HUES64 (cell line): ENCODE measurements at regions not wholly inside any gene's neighbourhood (a gene's known extent, or its start where the extent isn't known, plus 50 kb on each side); places are given as distances from the start of the nearest gene placed in this dataset.

Experiments used
- H3K27ac ChIP-seq: 2 replicates; pipeline ENCODE4 v1.7.0; 2013; ENCODE audit warnings: low read depth, low read length, inconsistent platforms
- H3K27me3 ChIP-seq: 2 replicates; pipeline ENCODE4 v1.6.1; 2013; ENCODE audit warnings: mild to moderate bottlenecking, low read length; ENCODE audit not compliant: insufficient read depth
- H3K36me3 ChIP-seq: 2 replicates; pipeline ENCODE4 v1.6.1; 2013; ENCODE audit warnings: mild to moderate bottlenecking, low read length; ENCODE audit not compliant: insufficient read depth
- H3K4me1 ChIP-seq: 2 replicates; pipeline ENCODE4 v1.6.1; 2013; ENCODE audit warnings: mild to moderate bottlenecking, low read length, moderate library complexity; ENCODE audit not compliant: insufficient read depth
- H3K4me3 ChIP-seq: 2 replicates; pipeline ENCODE4 v1.5.1; 2013; ENCODE audit warnings: mild to moderate bottlenecking, low read length, moderate library complexity
- H3K9ac ChIP-seq: 2 replicates; pipeline ENCODE4 v1.6.1; 2013; ENCODE audit warnings: mild to moderate bottlenecking, low read depth, low read length
- H3K9me3 ChIP-seq: 2 replicates; pipeline ENCODE4 v1.6.1; 2013; ENCODE audit warnings: low read depth, low read length; ENCODE audit not compliant: insufficient read depth
- WGBS: fragments of 150-250, 120-280 bp; methylation state at CpG from one replicate; pipeline ENCODE4 v1.1.7; 2013; ENCODE audit warnings: missing lambda C conversion rate; 5-methylcytosine and 5-hydroxymethylcytosine counted together

- no peak overlapping the region for H3K4me3 ChIP-seq
- no peaks in the 10 kb centered on the region for H3K27me3 ChIP-seq
- no peaks in the 10 kb centered on the region for H3K9me3 ChIP-seq
- H3K36me3 ChIP-seq, result no peaks in the 10 kb centered on the region
- WGBS, result 89% methylated on average over 13 of the region's 13 CpGs
- H3K4me1 ChIP-seq, result no peaks in the 10 kb centered on the region; the same call in 1 of the 2 replicates
- no peak overlapping the region for H3K9ac ChIP-seq
- no peak overlapping the region for H3K27ac ChIP-seq
These were observed 415.6 kb downstream of the IRX2 start for GRCh38 chr5:2335733-2336515.

GRCh38 chr5:2335125-2335732 is 416.2 kb downstream of the IRX2 start:
- H3K27ac ChIP-seq, result no peak overlapping the region
- H3K9me3 ChIP-seq, result no peaks in the 10 kb centered on the region
- no peaks in the 10 kb centered on the region for H3K27me3 ChIP-seq
- no peak overlapping the region for H3K4me3 ChIP-seq
- H3K4me1 ChIP-seq, result no peaks in the 10 kb centered on the region; the same call in 1 of the 2 replicates
- no peak overlapping the region for H3K9ac ChIP-seq
- no peaks in the 10 kb centered on the region for H3K36me3 ChIP-seq
- WGBS, result 80% methylated on average over 21 of the region's 21 CpGs

- H3K4me3 ChIP-seq, result no peak overlapping the region
- no peak overlapping the region for H3K9ac ChIP-seq
- H3K27ac ChIP-seq, result no peak overlapping the region
- 91% methylated on average over 24 of the region's 24 CpGs for WGBS
- no peaks in the 10 kb centered on the region for H3K9me3 ChIP-seq
- H3K4me1 ChIP-seq, result no peaks in the 10 kb centered on the region; the same call in 1 of the 2 replicates
- no peaks in the 10 kb centered on the region for H3K27me3 ChIP-seq
- H3K36me3 ChIP-seq, result no peaks in the 10 kb centered on the region
These were observed 416.8 kb downstream of the IRX2 start for GRCh38 chr5:2334719-2335118.

GRCh38 chr5:2333291-2333690 is 418.2 kb downstream of the IRX2 start:
- Histone ChIP-seq H3K9ac (no peak overlapping the region), H3K36me3 (no peaks in the 10 kb centered on the region), H3K4me3 (no peak overlapping the region), H3K9me3 (no peaks in the 10 kb centered on the region), H3K27ac (no peak overlapping the region), H3K4me1 (no peaks in the 10 kb centered on the region; the same call in 1 of the 2 replicates), H3K27me3 (no peaks in the 10 kb centered on the region)
- 97% methylated on average over 4 of the region's 4 CpGs for WGBS

- 85% methylated on average over 6 of the region's 6 CpGs for WGBS
- H3K27me3 ChIP-seq, result no peaks in the 10 kb centered on the region
These were observed 419.0 kb downstream of the IRX2 start for GRCh38 chr5:2332521-2332920.

GRCh38 chr5:2330325-2331130 is 420.9 kb downstream of the IRX2 start:
- Histone ChIP-seq H3K27ac (no peak overlapping the region), H3K27me3 (no peaks in the 10 kb centered on the region), H3K4me3 (no peak overlapping the region), H3K4me1 (no peaks in the 10 kb centered on the region; the same call in 1 of the 2 replicates), H3K9ac (no peak overlapping the region), H3K9me3 (no peaks in the 10 kb centered on the region), H3K36me3 (no peaks in the 10 kb centered on the region)
- 95% methylated on average over 13 of the region's 13 CpGs for WGBS

More at GRCh38 chr5:2332521-2332920, 419.0 kb downstream of the IRX2 start:
- H3K36me3 ChIP-seq, result no peaks in the 10 kb centered on the region
- no peaks in the 10 kb centered on the region for H3K9me3 ChIP-seq
- H3K27ac ChIP-seq, result no peak overlapping the region
- H3K9ac ChIP-seq, result no peak overlapping the region
- H3K4me3 ChIP-seq, result no peak overlapping the region
- H3K4me1 ChIP-seq, result no peaks in the 10 kb centered on the region; the same call in 1 of the 2 replicates

- 84% methylated on average over 12 of the region's 12 CpGs for WGBS
- Histone ChIP-seq H3K4me1 (no peaks in the 10 kb centered on the region; the same call in 1 of the 2 replicates), H3K4me3 (no peak overlapping the region), H3K9me3 (no peaks in the 10 kb centered on the region), H3K9ac (no peak overlapping the region), H3K27me3 (no peaks in the 10 kb centered on the region), H3K36me3 (no peaks in the 10 kb centered on the region), H3K27ac (no peak overlapping the region)
These were observed 421.7 kb downstream of the IRX2 start for GRCh38 chr5:2329741-2330140.

GRCh38 chr5:2326601-2327000 is 424.9 kb downstream of the IRX2 start:
- 95% methylated on average over 1 of the region's 1 CpG for WGBS
- Histone ChIP-seq H3K4me3 (no peak overlapping the region), H3K27me3 (no peaks in the 10 kb centered on the region), H3K9ac (no peak overlapping the region), H3K27ac (no peak overlapping the region), H3K9me3 (no peaks in the 10 kb centered on the region), H3K36me3 (no peaks in the 10 kb centered on the region), H3K4me1 (no peaks in the 10 kb centered on the region)

GRCh38 chr5:2324788-2325187 is 426.7 kb downstream of the IRX2 start:
- WGBS, result 92% methylated on average over 11 of the region's 11 CpGs
- Histone ChIP-seq H3K4me1 (no peaks in the 10 kb centered on the region), H3K27me3 (no peaks in the 10 kb centered on the region), H3K4me3 (no peak overlapping the region), H3K36me3 (no peaks in the 10 kb centered on the region), H3K9ac (no peak overlapping the region), H3K27ac (no peak overlapping the region), H3K9me3 (no peaks in the 10 kb centered on the region)

- Histone ChIP-seq H3K36me3 (no peaks in the 10 kb centered on the region), H3K27me3 (no peaks in the 10 kb centered on the region), H3K9me3 (no peaks in the 10 kb centered on the region), H3K4me3 (no peak overlapping the region), H3K4me1 (no peaks in the 10 kb centered on the region), H3K9ac (no peak overlapping the region), H3K27ac (no peak overlapping the region)
- 89% methylated on average over 7 of the region's 7 CpGs for WGBS
These were observed 430.9 kb downstream of the IRX2 start for GRCh38 chr5:2320611-2321010.

GRCh38 chr5:2317540-2317939 is 433.9 kb downstream of the IRX2 start:
- Histone ChIP-seq H3K4me3 (no peak overlapping the region), H3K36me3 (no peaks in the 10 kb centered on the region), H3K4me1 (no peaks in the 10 kb centered on the region), H3K9me3 (0 out of 2 replicates have a peak, but pooled peaks cover 3% of the 10 kb centered on the region), H3K27me3 (no peaks in the 10 kb centered on the region), H3K9ac (no peak overlapping the region), H3K27ac (no peak overlapping the region)
- 92% methylated on average over 2 of the region's 2 CpGs for WGBS
